Liver (tissue), 8 donors: ENCODE measurements at regions not wholly inside any gene's neighbourhood (a gene's known extent, or its start where the extent isn't known, plus 50 kb on each side); places are given as distances from the start of the nearest gene placed in this dataset.

Experiments used
- DNase-seq: peaks from one replicate; pipeline ENCODE4 v3.0.0-alpha.2; 2017; ENCODE audit warnings: low spot score
- H3K27ac ChIP-seq, 2 donors: one replicate each; pipeline ENCODE4 v1.7.0; 2013; ENCODE audit warnings: inconsistent platforms in 2 of 2, low read length in 2 of 2, control low read depth in 1 of 2, low read depth in 1 of 2, mild to moderate bottlenecking in 1 of 2
- H3K27me3 ChIP-seq, 4 donors: one replicate each; pipeline versions ENCODE4 v1.6.1 to v1.7.0; 2013; ENCODE audit warnings: low read length in 3 of 4, inconsistent platforms in 1 of 4, mild to moderate bottlenecking in 1 of 4, moderate library complexity in 1 of 4; ENCODE audit not compliant: control insufficient read depth in 4 of 4, insufficient read depth in 4 of 4
- H3K36me3 ChIP-seq, 4 donors: one replicate each; pipeline versions ENCODE4 v1.6.1 to v1.7.0; 2013; ENCODE audit warnings: low read length in 3 of 4, mild to moderate bottlenecking in 3 of 4, low read depth in 1 of 4, moderate library complexity in 1 of 4; ENCODE audit not compliant: control insufficient read depth in 4 of 4, insufficient read depth in 3 of 4
- H3K4me1 ChIP-seq, 4 donors: one replicate each; pipeline versions ENCODE4 v1.6.1 to v1.7.0; 2013; ENCODE audit warnings: low read length in 3 of 4, mild to moderate bottlenecking in 3 of 4, moderate library complexity in 1 of 4; ENCODE audit not compliant: control insufficient read depth in 4 of 4, insufficient read depth in 4 of 4
- H3K4me3 ChIP-seq, 3 donors: one replicate each; pipeline versions ENCODE4 v1.6.1 to v1.7.0; 2013; ENCODE audit warnings: low read length in 3 of 3, control low read depth in 1 of 3, low read depth in 1 of 3, mild to moderate bottlenecking in 1 of 3
- H3K9ac ChIP-seq, 2 donors: one replicate each; pipeline ENCODE4 v1.7.0; 2013; ENCODE audit warnings: low read length in 2 of 2, mild to moderate bottlenecking in 2 of 2, moderate library complexity in 2 of 2, control low read depth in 1 of 2, low read depth in 1 of 2
- H3K9me3 ChIP-seq, 4 donors: one replicate each; pipeline versions ENCODE4 v1.6.1 to v1.7.0; 2013; ENCODE audit warnings: low read length in 3 of 4; ENCODE audit not compliant: control insufficient read depth in 4 of 4
- FOXA2 ChIP-seq: IDR thresholded peaks from 2 replicates; pipeline ENCODE4 v1.6.1; 2016; ENCODE audit warnings: antibody characterized with exemption
- HNF4A ChIP-seq, 2 donors: conservative IDR thresholded peaks; 2 replicates each; pipeline ENCODE4 v1.6.1; 2016; ENCODE audit warnings: antibody characterized with exemption in 2 of 2, mild to moderate bottlenecking in 2 of 2
- NR2F2 ChIP-seq: IDR thresholded peaks from 2 replicates; pipeline ENCODE4 v1.6.1; 2016; ENCODE audit warnings: antibody characterized with exemption
- RAD21 ChIP-seq, 2 donors: IDR thresholded peaks; 2 replicates each; pipeline ENCODE4 v1.6.1; 2016; ENCODE audit warnings: antibody characterized with exemption in 2 of 2, mild to moderate bottlenecking in 2 of 2
- RXRA ChIP-seq, 2 donors: IDR thresholded peaks; 2 replicates each; pipeline ENCODE4 v1.6.1; 2017 to 2018; ENCODE audit warnings: antibody characterized with exemption in 2 of 2, mild to moderate bottlenecking in 1 of 2
- TAF1 ChIP-seq: conservative IDR thresholded peaks from 2 replicates; pipeline ENCODE4 v1.6.1; 2016; ENCODE audit warnings: antibody characterized with exemption, mild to moderate bottlenecking
- WGBS: extraction: QIAGEN DNeasy Blood & Tissue Kit; methylation state at CpG from one replicate; pipeline ENCODE4 v1.1.7; 2013; 5-methylcytosine and 5-hydroxymethylcytosine counted together
- TF ChIP-seq, protein P1 (sequence below): IDR thresholded peaks from 2 replicates; pipeline ENCODE4 v1.6.1; 2016; ENCODE audit warnings: antibody characterized with exemption
- TF ChIP-seq, protein P2 (sequence below): IDR thresholded peaks from 2 replicates; pipeline ENCODE4 v1.6.1; 2016; ENCODE audit warnings: antibody characterized with exemption, mild to moderate bottlenecking
- TF ChIP-seq, protein P3 (sequence below): IDR thresholded peaks from 2 replicates; pipeline ENCODE4 v1.6.1; 2016; ENCODE audit warnings: antibody characterized with exemption
- TF ChIP-seq, protein P4 (sequence below): fragments of 150-350 bp; IDR thresholded peaks from 2 replicates; pipeline ENCODE4 v1.5.1; 2017; ENCODE audit warnings: improper control_type of control experiment, low read depth, low read length; ENCODE audit not compliant: missing input control
- donor health status: healthy.
- donor health status: healthy.
- donor health status: healthy.
- donor health status: healthy.
- donor health status: healthy.

DNA sequence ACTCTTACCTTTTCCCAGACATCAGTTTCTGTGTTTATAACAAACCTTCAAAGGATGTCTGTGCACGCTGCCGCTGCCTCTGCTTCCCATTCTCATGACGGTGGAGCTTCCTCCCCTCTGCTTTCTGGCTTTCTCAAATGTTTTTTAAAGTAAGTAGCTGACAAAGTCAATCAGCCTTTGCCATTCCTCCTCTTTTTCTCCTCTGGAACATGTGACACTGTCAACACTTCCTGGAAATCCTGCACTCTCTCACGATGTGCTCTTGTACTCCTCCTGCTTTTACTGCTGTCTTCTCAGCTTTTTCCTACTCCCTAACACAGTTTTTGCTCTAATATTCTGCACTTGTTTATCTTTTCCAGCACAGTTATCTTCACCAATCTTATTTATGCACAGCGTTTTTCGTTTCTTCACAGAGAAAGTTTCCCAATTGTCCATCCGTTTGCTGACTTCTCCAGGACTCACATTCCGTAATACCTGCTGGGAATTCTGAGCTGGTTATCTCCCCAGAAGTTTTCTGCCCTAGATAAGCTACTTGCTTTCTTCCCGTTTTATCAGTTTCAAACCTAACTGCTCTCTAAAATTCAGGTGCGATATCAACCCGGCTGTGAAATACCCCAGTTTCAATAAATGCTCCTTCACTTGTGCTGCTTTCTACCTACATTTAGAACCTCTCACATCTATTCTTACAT is 465.6 kb upstream of the AGA start:
- H3K4me1 ChIP-seq = peaks cover 0 to 5% (median 1%) of the 10 kb centered on the region in 4 donors
- H3K27me3 ChIP-seq = peaks cover 0 to 4% (median 0%) of the 10 kb centered on the region in 4 donors
- WGBS = 20% methylated on average over 11 of the region's 11 CpGs
- no peak for DNase-seq
- no peaks in the 10 kb centered on the region for H3K36me3 ChIP-seq
- no peak overlapping the region for H3K9ac ChIP-seq
- H3K27ac ChIP-seq = no peak overlapping the region
- H3K4me3 ChIP-seq = no peak overlapping the region
- H3K9me3 ChIP-seq = peaks cover 0 to 5% (median 0%) of the 10 kb centered on the region in 4 donors
- TF ChIP-seq TAF1 = no peak
- no peak for TF ChIP-seq RAD21 (IDR thresholded peaks at IDR 0.05)
- no peak for TF ChIP-seq RXRA (IDR thresholded peaks at IDR 0.05)
- TF ChIP-seq HNF4A (conservative IDR thresholded peaks at IDR 0.05) = no peak

DNA sequence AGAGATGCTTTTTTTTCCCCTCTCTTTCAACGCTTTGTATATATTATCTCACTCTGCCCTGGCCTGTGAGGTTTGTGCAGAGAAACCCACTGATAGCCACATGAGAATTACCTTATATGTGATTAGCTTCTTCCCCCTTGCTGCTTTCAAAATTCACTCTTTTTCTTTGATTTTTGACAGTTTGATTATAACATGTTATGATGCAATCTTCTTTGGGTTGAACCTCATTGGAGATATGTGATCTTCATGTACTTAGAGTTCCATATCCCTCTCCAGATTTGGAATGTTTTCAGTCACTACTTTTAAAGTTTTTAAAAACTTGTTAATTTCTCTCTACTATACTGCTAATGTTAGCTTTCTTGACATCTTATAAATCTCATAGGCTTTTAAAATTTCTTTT is 479.5 kb upstream of the AGA start:
- TF ChIP-seq, protein P1, sequence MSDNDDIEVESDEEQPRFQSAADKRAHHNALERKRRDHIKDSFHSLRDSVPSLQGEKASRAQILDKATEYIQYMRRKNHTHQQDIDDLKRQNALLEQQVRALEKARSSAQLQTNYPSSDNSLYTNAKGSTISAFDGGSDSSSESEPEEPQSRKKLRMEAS = no peak
- TF ChIP-seq, protein P2, sequence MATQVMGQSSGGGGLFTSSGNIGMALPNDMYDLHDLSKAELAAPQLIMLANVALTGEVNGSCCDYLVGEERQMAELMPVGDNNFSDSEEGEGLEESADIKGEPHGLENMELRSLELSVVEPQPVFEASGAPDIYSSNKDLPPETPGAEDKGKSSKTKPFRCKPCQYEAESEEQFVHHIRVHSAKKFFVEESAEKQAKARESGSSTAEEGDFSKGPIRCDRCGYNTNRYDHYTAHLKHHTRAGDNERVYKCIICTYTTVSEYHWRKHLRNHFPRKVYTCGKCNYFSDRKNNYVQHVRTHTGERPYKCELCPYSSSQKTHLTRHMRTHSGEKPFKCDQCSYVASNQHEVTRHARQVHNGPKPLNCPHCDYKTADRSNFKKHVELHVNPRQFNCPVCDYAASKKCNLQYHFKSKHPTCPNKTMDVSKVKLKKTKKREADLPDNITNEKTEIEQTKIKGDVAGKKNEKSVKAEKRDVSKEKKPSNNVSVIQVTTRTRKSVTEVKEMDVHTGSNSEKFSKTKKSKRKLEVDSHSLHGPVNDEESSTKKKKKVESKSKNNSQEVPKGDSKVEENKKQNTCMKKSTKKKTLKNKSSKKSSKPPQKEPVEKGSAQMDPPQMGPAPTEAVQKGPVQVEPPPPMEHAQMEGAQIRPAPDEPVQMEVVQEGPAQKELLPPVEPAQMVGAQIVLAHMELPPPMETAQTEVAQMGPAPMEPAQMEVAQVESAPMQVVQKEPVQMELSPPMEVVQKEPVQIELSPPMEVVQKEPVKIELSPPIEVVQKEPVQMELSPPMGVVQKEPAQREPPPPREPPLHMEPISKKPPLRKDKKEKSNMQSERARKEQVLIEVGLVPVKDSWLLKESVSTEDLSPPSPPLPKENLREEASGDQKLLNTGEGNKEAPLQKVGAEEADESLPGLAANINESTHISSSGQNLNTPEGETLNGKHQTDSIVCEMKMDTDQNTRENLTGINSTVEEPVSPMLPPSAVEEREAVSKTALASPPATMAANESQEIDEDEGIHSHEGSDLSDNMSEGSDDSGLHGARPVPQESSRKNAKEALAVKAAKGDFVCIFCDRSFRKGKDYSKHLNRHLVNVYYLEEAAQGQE = no peak
- TF ChIP-seq HNF4A (conservative IDR thresholded peaks at IDR 0.05) = no peak
- no peak for TF ChIP-seq TAF1
- TF ChIP-seq, protein P3, sequence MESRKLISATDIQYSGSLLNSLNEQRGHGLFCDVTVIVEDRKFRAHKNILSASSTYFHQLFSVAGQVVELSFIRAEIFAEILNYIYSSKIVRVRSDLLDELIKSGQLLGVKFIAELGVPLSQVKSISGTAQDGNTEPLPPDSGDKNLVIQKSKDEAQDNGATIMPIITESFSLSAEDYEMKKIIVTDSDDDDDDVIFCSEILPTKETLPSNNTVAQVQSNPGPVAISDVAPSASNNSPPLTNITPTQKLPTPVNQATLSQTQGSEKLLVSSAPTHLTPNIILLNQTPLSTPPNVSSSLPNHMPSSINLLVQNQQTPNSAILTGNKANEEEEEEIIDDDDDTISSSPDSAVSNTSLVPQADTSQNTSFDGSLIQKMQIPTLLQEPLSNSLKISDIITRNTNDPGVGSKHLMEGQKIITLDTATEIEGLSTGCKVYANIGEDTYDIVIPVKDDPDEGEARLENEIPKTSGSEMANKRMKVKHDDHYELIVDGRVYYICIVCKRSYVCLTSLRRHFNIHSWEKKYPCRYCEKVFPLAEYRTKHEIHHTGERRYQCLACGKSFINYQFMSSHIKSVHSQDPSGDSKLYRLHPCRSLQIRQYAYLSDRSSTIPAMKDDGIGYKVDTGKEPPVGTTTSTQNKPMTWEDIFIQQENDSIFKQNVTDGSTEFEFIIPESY = no peak
- TF ChIP-seq, protein P4, sequence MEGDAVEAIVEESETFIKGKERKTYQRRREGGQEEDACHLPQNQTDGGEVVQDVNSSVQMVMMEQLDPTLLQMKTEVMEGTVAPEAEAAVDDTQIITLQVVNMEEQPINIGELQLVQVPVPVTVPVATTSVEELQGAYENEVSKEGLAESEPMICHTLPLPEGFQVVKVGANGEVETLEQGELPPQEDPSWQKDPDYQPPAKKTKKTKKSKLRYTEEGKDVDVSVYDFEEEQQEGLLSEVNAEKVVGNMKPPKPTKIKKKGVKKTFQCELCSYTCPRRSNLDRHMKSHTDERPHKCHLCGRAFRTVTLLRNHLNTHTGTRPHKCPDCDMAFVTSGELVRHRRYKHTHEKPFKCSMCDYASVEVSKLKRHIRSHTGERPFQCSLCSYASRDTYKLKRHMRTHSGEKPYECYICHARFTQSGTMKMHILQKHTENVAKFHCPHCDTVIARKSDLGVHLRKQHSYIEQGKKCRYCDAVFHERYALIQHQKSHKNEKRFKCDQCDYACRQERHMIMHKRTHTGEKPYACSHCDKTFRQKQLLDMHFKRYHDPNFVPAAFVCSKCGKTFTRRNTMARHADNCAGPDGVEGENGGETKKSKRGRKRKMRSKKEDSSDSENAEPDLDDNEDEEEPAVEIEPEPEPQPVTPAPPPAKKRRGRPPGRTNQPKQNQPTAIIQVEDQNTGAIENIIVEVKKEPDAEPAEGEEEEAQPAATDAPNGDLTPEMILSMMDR = no peak
- no peak for TF ChIP-seq FOXA2
- no peak for TF ChIP-seq NR2F2
- no peaks in the 10 kb centered on the region for H3K9me3 ChIP-seq
- H3K4me3 ChIP-seq = no peak overlapping the region
- H3K9ac ChIP-seq = no peak overlapping the region
- no peaks in the 10 kb centered on the region for H3K4me1 ChIP-seq
- H3K27me3 ChIP-seq = no peaks in the 10 kb centered on the region
- no peaks in the 10 kb centered on the region for H3K36me3 ChIP-seq
- no peak for DNase-seq
- 65% methylated on average over 1 of the region's 1 CpG for WGBS
- H3K27ac ChIP-seq = no peak overlapping the region
